Suprapubic skin (tissue), 4 donors: ENCODE measurements at regions not wholly inside any gene's neighbourhood (a gene's known extent, or its start where the extent isn't known, plus 50 kb on each side); places are given as distances from the start of the nearest gene placed in this dataset.
"Not testable (repeated sequence)": the region's sequence is repeated elsewhere in the genome, so short reads cannot be mapped to it uniquely, and the experiment has no call there.

ENCODE experiments used
- POLR2A ChIP-seq, 2 donors: fragments of 450-650 bp; IDR thresholded peaks; one replicate each; pipeline ENCODE4 v1.6.1; 2017; ENCODE audit warnings: antibody characterized with exemption in 2 of 2, mild to moderate bottlenecking in 2 of 2, moderate library complexity in 2 of 2
- POLR2AphosphoS5 ChIP-seq, 3 donors: sonication (generic); formaldehyde crosslinking; IDR thresholded peaks; one replicate each; pipeline ENCODE4 v1.6.1; 2017; ENCODE audit warnings: antibody characterized with exemption in 3 of 3
- TF ChIP-seq, protein P1 (sequence below), 2 donors: fragments of 200-600 bp in 1 of 2; fragments of 450-650 bp in 1 of 2; sonication (generic) in 1 of 2; IDR thresholded peaks; one replicate each; pipeline ENCODE4 v1.5.1; 2016 to 2019; ENCODE audit warnings: antibody characterized with exemption in 2 of 2, mild to moderate bottlenecking in 1 of 2, moderate library complexity in 1 of 2

DNA sequence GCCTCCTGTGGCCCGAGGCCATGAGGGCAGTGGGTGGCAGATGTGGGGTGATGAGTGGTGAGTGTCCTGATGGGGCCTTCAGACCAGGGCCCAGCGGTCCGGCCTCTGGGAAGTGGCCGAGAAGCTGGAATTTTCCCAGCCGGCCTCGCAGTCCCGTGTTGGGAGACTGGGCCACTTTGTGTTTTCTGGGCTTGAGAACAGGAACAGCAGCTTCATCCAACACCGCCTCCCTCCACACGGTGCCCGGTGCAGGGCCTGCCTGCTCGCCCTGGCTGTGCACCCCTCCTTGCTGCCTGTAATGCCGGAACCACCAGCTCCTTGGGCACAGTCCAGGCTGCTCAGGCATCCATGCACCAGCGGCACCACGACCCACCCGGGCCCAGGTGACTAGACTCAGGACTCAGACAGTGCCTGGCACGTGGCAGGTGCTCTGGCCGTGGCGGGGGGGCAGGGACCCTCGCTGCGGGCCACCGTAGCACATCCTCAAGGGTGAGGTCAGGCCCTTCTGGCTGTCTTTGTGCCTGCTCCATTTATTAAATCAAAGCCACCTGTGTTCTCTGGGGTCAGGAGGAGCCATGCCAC, 194.7 kb downstream of the BANP start:
- TF ChIP-seq, protein P1, sequence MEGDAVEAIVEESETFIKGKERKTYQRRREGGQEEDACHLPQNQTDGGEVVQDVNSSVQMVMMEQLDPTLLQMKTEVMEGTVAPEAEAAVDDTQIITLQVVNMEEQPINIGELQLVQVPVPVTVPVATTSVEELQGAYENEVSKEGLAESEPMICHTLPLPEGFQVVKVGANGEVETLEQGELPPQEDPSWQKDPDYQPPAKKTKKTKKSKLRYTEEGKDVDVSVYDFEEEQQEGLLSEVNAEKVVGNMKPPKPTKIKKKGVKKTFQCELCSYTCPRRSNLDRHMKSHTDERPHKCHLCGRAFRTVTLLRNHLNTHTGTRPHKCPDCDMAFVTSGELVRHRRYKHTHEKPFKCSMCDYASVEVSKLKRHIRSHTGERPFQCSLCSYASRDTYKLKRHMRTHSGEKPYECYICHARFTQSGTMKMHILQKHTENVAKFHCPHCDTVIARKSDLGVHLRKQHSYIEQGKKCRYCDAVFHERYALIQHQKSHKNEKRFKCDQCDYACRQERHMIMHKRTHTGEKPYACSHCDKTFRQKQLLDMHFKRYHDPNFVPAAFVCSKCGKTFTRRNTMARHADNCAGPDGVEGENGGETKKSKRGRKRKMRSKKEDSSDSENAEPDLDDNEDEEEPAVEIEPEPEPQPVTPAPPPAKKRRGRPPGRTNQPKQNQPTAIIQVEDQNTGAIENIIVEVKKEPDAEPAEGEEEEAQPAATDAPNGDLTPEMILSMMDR (IDR thresholded peaks at IDR 0.05), result not testable (repeated sequence)
- not testable (repeated sequence) for TF ChIP-seq POLR2A, POLR2AphosphoS5 (IDR thresholded peaks at IDR 0.05)
